IMR-90 (cell line): ENCODE measurements at regions not wholly inside any gene's neighbourhood (a gene's known extent, or its start where the extent isn't known, plus 50 kb on each side); places are given as distances from the start of the nearest gene placed in this dataset.

Experiments
- ATAC-seq: fragments of 200-7000 bp; cut with Tn5 transposase; 2 replicates; pipeline ENCODE4 v1.9.1; 2020; ENCODE audit warnings: low read depth, mild to moderate bottlenecking, moderate library complexity
- BruUV-seq: library from RNA; stranded (reverse); fragments of 400-500 nt; replicated peaks from 2 replicates; lab custom pipeline; 2021; lab: Mats Ljungman, UMichigan
- CTCF ChIA-PET: fragments of 300-600 bp; formaldehyde crosslinking; extraction: SDS; loops from one replicate; lab custom pipeline; 2021; ENCODE audit warnings: antibody characterized with exemption; lab: Yijun Ruan, JAX
- POLR2A ChIA-PET: fragments of 300-600 bp; sonication (Branson Sonifier 250); formaldehyde crosslinking; loops from one replicate; lab custom pipeline; 2022; ENCODE audit warnings: antibody characterized with exemption; ENCODE audit not compliant: unreplicated experiment; lab: Charles Lee
- DNase-seq: peaks from one replicate; pipeline ENCODE4 v3.0.0; 2013
- H2AFZ ChIP-seq: replicated peaks from 2 replicates; pipeline ENCODE3; 2013; ENCODE audit warnings: low read length, mild to moderate bottlenecking; ENCODE audit not compliant: poor library complexity
- H2AK5ac ChIP-seq: 2 replicates; pipeline ENCODE4 v1.6.1; 2013; ENCODE audit warnings: low read depth, low read length, inconsistent platforms
- H2AK9ac ChIP-seq: replicated peaks from 2 replicates; pipeline ENCODE3; 2013; ENCODE audit warnings: mild to moderate bottlenecking, low read depth, low read length, moderate library complexity; ENCODE audit not compliant: poor library complexity
- H2BK120ac ChIP-seq: 2 replicates; pipeline ENCODE4 v1.6.1; 2013; ENCODE audit warnings: low read depth, low read length, inconsistent platforms
- H2BK15ac ChIP-seq: 3 replicates; pipeline ENCODE4 v1.6.1; 2013; ENCODE audit warnings: low read depth, low read length, inconsistent platforms
- H2BK20ac ChIP-seq: 2 replicates; pipeline ENCODE4 v1.6.1; 2013; ENCODE audit warnings: low read depth, mild to moderate bottlenecking, inconsistent platforms, low read length, moderate library complexity
- H2BK5ac ChIP-seq: 2 replicates; pipeline ENCODE4 v1.6.1; 2013; ENCODE audit warnings: mild to moderate bottlenecking, low read depth, low read length, inconsistent platforms; ENCODE audit not compliant: poor library complexity, severe bottlenecking
- H3K14ac ChIP-seq: replicated peaks from 2 replicates; pipeline ENCODE4 v1.6.1; 2013; ENCODE audit warnings: low read depth, low read length, inconsistent platforms
- H3K18ac ChIP-seq: 2 replicates; pipeline ENCODE4 v1.6.1; 2013; ENCODE audit warnings: low read depth, low read length, control low read depth
- H3K23ac ChIP-seq: 2 replicates; pipeline ENCODE4 v1.6.1; 2013; ENCODE audit warnings: low read depth, low read length, inconsistent platforms
- H3K27ac ChIP-seq: 2 replicates; pipeline ENCODE4 v1.5.1; 2013; ENCODE audit warnings: mild to moderate bottlenecking, control low read depth, low read length; ENCODE audit not compliant: insufficient read depth
- H3K27me3 ChIP-seq: 2 replicates; pipeline ENCODE4 v1.6.1; 2013; ENCODE audit warnings: low read length; ENCODE audit not compliant: control insufficient read depth, insufficient read depth
- H3K36me3 ChIP-seq: 2 replicates; pipeline ENCODE4 v1.6.1; 2013; ENCODE audit warnings: low read length, mixed read lengths; ENCODE audit not compliant: control insufficient read depth, insufficient read depth
- H3K4ac ChIP-seq: 2 replicates; pipeline ENCODE4 v1.6.1; 2013; ENCODE audit warnings: low read depth, low read length, inconsistent platforms
- H3K4me1 ChIP-seq: 2 replicates; pipeline ENCODE4 v1.6.1; 2013; ENCODE audit warnings: low read length, mixed read lengths; ENCODE audit not compliant: control insufficient read depth, insufficient read depth
- H3K4me2 ChIP-seq: 2 replicates; pipeline ENCODE4 v1.6.1; 2013; ENCODE audit warnings: low read depth, mild to moderate bottlenecking, control low read depth, low read length, moderate library complexity
- H3K4me3 ChIP-seq: 2 replicates; pipeline ENCODE4 v1.5.1; 2013; ENCODE audit warnings: low read depth, mild to moderate bottlenecking, control low read depth, low read length, moderate library complexity; ENCODE audit not compliant: insufficient read depth
- H3K56ac ChIP-seq: 2 replicates; pipeline ENCODE4 v1.6.1; 2013; ENCODE audit warnings: low read length, inconsistent platforms; ENCODE audit not compliant: insufficient read depth; ENCODE audit errors: extremely low read depth
- H3K79me1 ChIP-seq, 2 experiments: 2 replicates each; pipeline ENCODE4 v1.6.1; 2013; ENCODE audit warnings: low read length in 2 of 2, inconsistent platforms in 1 of 2, low read depth in 1 of 2
- H3K9ac ChIP-seq: 2 replicates; pipeline ENCODE4 v1.6.1; 2013; ENCODE audit warnings: low read depth, low read length, control low read depth
- H3K9me1 ChIP-seq: 2 replicates; pipeline ENCODE4 v1.6.1; 2013; ENCODE audit warnings: low read length, inconsistent platforms; ENCODE audit not compliant: insufficient read depth
- H3K9me3 ChIP-seq: 2 replicates; pipeline ENCODE4 v1.6.1; 2013; ENCODE audit warnings: low read length; ENCODE audit not compliant: control insufficient read depth, insufficient read depth
- H4K20me1 ChIP-seq: 2 replicates; pipeline ENCODE4 v1.6.1; 2013; ENCODE audit warnings: low read length, inconsistent platforms; ENCODE audit not compliant: insufficient read depth
- H4K5ac ChIP-seq: 2 replicates; pipeline ENCODE4 v1.6.1; 2013; ENCODE audit warnings: mild to moderate bottlenecking, low read depth, low read length, control low read depth
- H4K8ac ChIP-seq, 2 experiments: 2 replicates each; pipeline ENCODE4 v1.6.1; 2013; ENCODE audit warnings: low read depth in 2 of 2, low read length in 2 of 2, control low read depth in 1 of 2, inconsistent platforms in 1 of 2
- H4K91ac ChIP-seq: 2 replicates; pipeline ENCODE4 v1.6.1; 2013; ENCODE audit warnings: low read depth, low read length, inconsistent platforms; ENCODE audit not compliant: insufficient read depth
- CTCF ChIP-seq: conservative IDR thresholded peaks from 2 replicates; pipeline ENCODE4 v1.5.1; 2012; ENCODE audit warnings: mild to moderate bottlenecking, low read depth, low read length, improper control_type of control experiment
- FOS ChIP-seq: fragments of 150-350 bp; IDR thresholded peaks from 2 replicates; pipeline ENCODE4 v1.6.1; 2016; ENCODE audit warnings: low read depth, low read length
- MAFK ChIP-seq: IDR thresholded peaks from 2 replicates; pipeline ENCODE4 v1.6.1; 2012; ENCODE audit warnings: low read depth, low read length, improper control_type of control experiment
- MAZ ChIP-seq: IDR thresholded peaks from 2 replicates; pipeline ENCODE4 v1.6.1; 2012; ENCODE audit warnings: low read depth, mild to moderate bottlenecking, low read length, improper control_type of control experiment, moderate library complexity, borderline replicate concordance
- MXI1 ChIP-seq: IDR thresholded peaks from 2 replicates; pipeline ENCODE4 v1.6.1; 2012; ENCODE audit warnings: low read depth, mild to moderate bottlenecking, low read length, moderate library complexity, borderline replicate concordance
- NFE2L2 ChIP-seq: fragments of 150-350 bp; IDR thresholded peaks from 2 replicates; pipeline ENCODE4 v1.6.1; 2016; ENCODE audit warnings: low read depth, mild to moderate bottlenecking, low read length
- POLR2A ChIP-seq: IDR thresholded peaks from 2 replicates; pipeline ENCODE4 v1.6.1; 2012; ENCODE audit warnings: mild to moderate bottlenecking, low read depth, low read length
- WGBS, 2 experiments: methylation state at CpG; one replicate each; pipeline versions ENCODE4 v1.1.5 to v1.1.7; 2013; ENCODE audit warnings: missing lambda C conversion rate in 2 of 2; ENCODE audit not compliant: insufficient read length in 1 of 2; ENCODE audit errors: extremely low coverage in 2 of 2; 5-methylcytosine and 5-hydroxymethylcytosine counted together
- dilution Hi-C: fragments of 300-500 bp; cut with HindIII; formaldehyde crosslinking; loops from one replicate; pipeline ENCODE4 v1.14.3; 2018; ENCODE audit warnings: low sequenced_read_pairs; ENCODE audit not compliant: unreplicated experiment
- in situ Hi-C: fragments of 300-500 bp; cut with MboI; formaldehyde crosslinking; loops from 3 replicates; pipeline ENCODE4 v1.14.3; 2019; ENCODE audit warnings: low sequenced_read_pairs, inconsistent platforms, mixed read lengths
- intact Hi-C: fragments of 100-400 bp; cut with micrococcal nuclease; formaldehyde crosslinking; loops from 2 replicates; pipeline ENCODE4 v1.10.0; 2022

- Histone ChIP-seq H3K14ac (no peak overlapping the region), H4K8ac (no peak overlapping the region), H3K79me1 (no peaks in the 10 kb centered on the region), H4K5ac (no peak overlapping the region), H2BK15ac (no peak overlapping the region), H3K27ac (no peak overlapping the region), H3K4ac (no peak overlapping the region), H3K4me3 (no peak overlapping the region), H3K9me1 (no peaks in the 10 kb centered on the region), H4K91ac (no peak overlapping the region), H2BK120ac (no peak overlapping the region), H2AK5ac (no peak overlapping the region), H2BK20ac (no peak overlapping the region), H3K9me3 (peaks cover 41% of the 10 kb centered on the region), H2AK9ac (no peak overlapping the region), H3K56ac (no peak overlapping the region), H3K4me2 (no peak overlapping the region), H3K9ac (no peak overlapping the region), H3K36me3 (no peaks in the 10 kb centered on the region), H3K4me1 (no peaks in the 10 kb centered on the region), H2AFZ (no peak overlapping the region), H4K20me1 (no peaks in the 10 kb centered on the region), H3K18ac (no peak overlapping the region), H3K27me3 (no peaks in the 10 kb centered on the region), H2BK5ac (no peak overlapping the region), H3K23ac (no peak overlapping the region)
- no peak for DNase-seq
- in situ Hi-C loops (no loop called here), intact Hi-C loops (no loop called here), dilution Hi-C loops (no loop called here)
- no peak for ATAC-seq
- WGBS, 2 experiments = no CpG with 5 or more reads among the region's 5 CpGs
- BruUV-seq = no TSS peak
- POLR2A ChIA-PET = no interaction called here
- CTCF ChIA-PET = no interaction called here
- TF ChIP-seq MAZ = no peak
- no peak for TF ChIP-seq CTCF
- TF ChIP-seq MAFK = peak; percentile 97
- no peak for TF ChIP-seq MXI1
- TF ChIP-seq NFE2L2 = no peak
- TF ChIP-seq FOS = no peak
- TF ChIP-seq POLR2A = no peak
These were observed 314.8 kb upstream of the SALL3 start for GRCh38 chr18:78664848-78665247.
